H1 (cell line): ENCODE measurements at regions not wholly inside any gene's neighbourhood (a gene's known extent, or its start where the extent isn't known, plus 50 kb on each side); places are given as distances from the start of the nearest gene placed in this dataset.
A peak's percentile ranks its signal among the peaks of the same experiment; 100 is the strongest.

ENCODE experiments used
- CTCF ChIA-PET: fragments of 300-600 bp; sonication (Branson Sonifier 250); formaldehyde crosslinking; loops from one replicate; lab custom pipeline; 2021; ENCODE audit not compliant: partially characterized antibody; lab: Charles Lee
- POLR2A ChIA-PET: fragments of 300-600 bp; sonication (Branson Sonifier 250); formaldehyde crosslinking; loops from one replicate; lab custom pipeline; 2021; ENCODE audit warnings: inconsistent platforms; ENCODE audit not compliant: partially characterized antibody; lab: Charles Lee
- DNase-seq, 2 experiments: peaks; one replicate each; pipeline versions ENCODE4 v3.0.0 to v3.0.0-alpha.2; 2010 to 2022; ENCODE audit warnings: low spot score in 2 of 2, low read depth in 1 of 2, mixed read lengths in 1 of 2
- FAIRE-seq: peaks from 2 replicates; lab custom pipeline; 2011; peaks lifted over from hg19 to GRCh38; lab: Jason Lieb, UNC
- H2AFZ ChIP-seq: 2 replicates; pipeline ENCODE4 v1.8.1; 2012; ENCODE audit warnings: low read length, inconsistent platforms
- H2AK5ac ChIP-seq: 2 replicates; pipeline ENCODE4 v1.6.1; 2013; ENCODE audit warnings: low read depth, low read length
- H2BK120ac ChIP-seq: replicated peaks from 2 replicates; pipeline ENCODE3; 2013; ENCODE audit warnings: low read depth, low read length, inconsistent platforms
- H2BK12ac ChIP-seq: 2 replicates; pipeline ENCODE4 v1.6.1; 2013; ENCODE audit warnings: low read depth, low read length
- H2BK15ac ChIP-seq: 2 replicates; pipeline ENCODE4 v1.6.1; 2013; ENCODE audit warnings: low read length
- H2BK20ac ChIP-seq: 2 replicates; pipeline ENCODE4 v1.6.1; 2013; ENCODE audit warnings: low read length
- H2BK5ac ChIP-seq: 2 replicates; pipeline ENCODE4 v1.6.1; 2013; ENCODE audit warnings: low read depth, low read length
- H3K14ac ChIP-seq: 2 replicates; pipeline ENCODE4 v1.6.1; 2013; ENCODE audit warnings: inconsistent platforms; ENCODE audit not compliant: insufficient read length
- H3K18ac ChIP-seq: 2 replicates; pipeline ENCODE4 v1.6.1; 2013; ENCODE audit warnings: low read length; ENCODE audit errors: extremely low read depth
- H3K23ac ChIP-seq: 2 replicates; pipeline ENCODE4 v1.6.1; 2013; ENCODE audit warnings: inconsistent platforms; ENCODE audit not compliant: insufficient read length
- H3K23me2 ChIP-seq: 2 replicates; pipeline ENCODE4 v1.6.1; 2013; ENCODE audit warnings: low read depth, low read length
- H3K27ac ChIP-seq: 2 replicates; pipeline ENCODE4 v1.6.1; 2011; ENCODE audit warnings: low read depth, low read length, inconsistent platforms
- H3K27me3 ChIP-seq, 4 experiments: replicated peaks in 1 of 4; 1 replicate in 1 of 4; 2 replicates in 3 of 4; pipeline versions ENCODE4 v1.6.1 to v1.8.1; 2011 to 2013; ENCODE audit warnings: low read length in 3 of 4, mild to moderate bottlenecking in 3 of 4, inconsistent platforms in 2 of 4, mixed read lengths in 2 of 4, moderate library complexity in 1 of 4; ENCODE audit not compliant: control insufficient read depth in 3 of 4, insufficient read depth in 3 of 4; ENCODE audit errors: extremely low read depth in 1 of 4
- H3K36me3 ChIP-seq, 4 experiments: 2 replicates each; pipeline versions ENCODE4 v1.6.1 to v1.8.1; 2011 to 2013; ENCODE audit warnings: mild to moderate bottlenecking in 4 of 4, low read length in 3 of 4, moderate library complexity in 2 of 4, control low read depth in 1 of 4, inconsistent platforms in 1 of 4; ENCODE audit not compliant: insufficient read depth in 4 of 4, control insufficient read depth in 2 of 4
- H3K4ac ChIP-seq: replicated peaks from 2 replicates; pipeline ENCODE3; 2013; ENCODE audit warnings: low read length, low read depth, mixed read lengths, inconsistent platforms; ENCODE audit not compliant: insufficient read length
- H3K4me1 ChIP-seq, 4 experiments: replicated peaks in 1 of 4; 1 replicate in 1 of 4; 2 replicates in 3 of 4; pipeline versions ENCODE4 v1.6.1 to v1.8.1; 2011 to 2013; ENCODE audit warnings: low read length in 3 of 4, inconsistent platforms in 2 of 4, mixed read lengths in 1 of 4; ENCODE audit not compliant: insufficient read depth in 4 of 4, control insufficient read depth in 3 of 4
- H3K4me2 ChIP-seq, 2 experiments: 2 replicates each; pipeline versions ENCODE4 v1.6.1 to v1.8.1; 2011 to 2013; ENCODE audit warnings: low read depth in 2 of 2, low read length in 2 of 2, control low read depth in 1 of 2, inconsistent platforms in 1 of 2, mild to moderate bottlenecking in 1 of 2; ENCODE audit not compliant: insufficient read depth in 1 of 2
- H3K4me3 ChIP-seq, 4 experiments: fragments of 200-600, 300-600 bp in 1 of 4; sonication (generic), shearing (Covaris generic), sonication (Bioruptor Twin) in 1 of 4; 2 replicates each; pipeline versions ENCODE4 v1.5.1 to v1.8.1; 2011 to 2016; ENCODE audit warnings: low read length in 4 of 4, low read depth in 3 of 4, control low read depth in 2 of 4, inconsistent platforms in 2 of 4, mild to moderate bottlenecking in 2 of 4, mixed read lengths in 1 of 4, moderate library complexity in 1 of 4; ENCODE audit not compliant: insufficient read depth in 2 of 4; ENCODE audit errors: extremely low read depth in 1 of 4
- H3K56ac ChIP-seq: replicated peaks from 2 replicates; pipeline ENCODE3; 2013; ENCODE audit warnings: low read depth, mild to moderate bottlenecking, mixed read lengths, low read length, inconsistent platforms; ENCODE audit not compliant: insufficient read length
- H3K79me1 ChIP-seq: 2 replicates; pipeline ENCODE4 v1.6.1; 2013; ENCODE audit warnings: low read depth, low read length, control low read depth
- H3K79me2 ChIP-seq, 2 experiments: 2 replicates each; pipeline versions ENCODE4 v1.6.1 to v1.8.1; 2012 to 2013; ENCODE audit warnings: low read length in 2 of 2, mild to moderate bottlenecking in 2 of 2, inconsistent platforms in 1 of 2; ENCODE audit not compliant: insufficient read depth in 2 of 2, control insufficient read depth in 1 of 2
- H3K9ac ChIP-seq, 4 experiments: replicated peaks in 1 of 4; 1 replicate in 1 of 4; 2 replicates in 3 of 4; pipeline versions ENCODE4 v1.6.1 to v1.8.1; 2011 to 2013; ENCODE audit warnings: low read depth in 3 of 4, low read length in 3 of 4, control low read depth in 2 of 4, mild to moderate bottlenecking in 2 of 4, moderate library complexity in 2 of 4, inconsistent platforms in 1 of 4; ENCODE audit errors: extremely low read depth in 1 of 4
- H3K9me3 ChIP-seq, 2 experiments: 2 replicates each; pipeline versions ENCODE4 v1.6.1 to v1.8.1; 2012 to 2013; ENCODE audit warnings: mild to moderate bottlenecking in 2 of 2, moderate library complexity in 2 of 2, control low read depth in 1 of 2, inconsistent platforms in 1 of 2, low read depth in 1 of 2, low read length in 1 of 2, mixed read lengths in 1 of 2; ENCODE audit not compliant: insufficient read depth in 2 of 2
- H4K20me1 ChIP-seq, 2 experiments: replicated peaks in 1 of 2; 2 replicates each; pipeline versions ENCODE3 to v1.8.1; 2011 to 2013; ENCODE audit warnings: inconsistent platforms in 2 of 2, low read length in 2 of 2, mild to moderate bottlenecking in 1 of 2; ENCODE audit not compliant: insufficient read depth in 2 of 2, control insufficient read depth in 1 of 2
- H4K5ac ChIP-seq: 2 replicates; pipeline ENCODE4 v1.6.1; 2013; ENCODE audit warnings: low read length, low read depth, mixed read lengths, inconsistent platforms; ENCODE audit not compliant: insufficient read length
- H4K8ac ChIP-seq: 2 replicates; pipeline ENCODE4 v1.8.0; 2013; ENCODE audit warnings: mild to moderate bottlenecking, moderate library complexity, low read length, inconsistent platforms; ENCODE audit not compliant: insufficient read depth; ENCODE audit errors: extremely low read depth
- H4K91ac ChIP-seq: replicated peaks from 2 replicates; pipeline ENCODE3; 2013; ENCODE audit warnings: low read length, mixed read lengths, inconsistent platforms; ENCODE audit not compliant: insufficient read length
- CEBPB ChIP-seq: IDR thresholded peaks from 2 replicates; pipeline ENCODE4 v1.6.1; 2012; ENCODE audit warnings: low read depth, low read length
- CHD1 ChIP-seq: IDR thresholded peaks from 2 replicates; pipeline ENCODE4 v1.6.1; 2012; ENCODE audit warnings: low read depth, low read length, improper control_type of control experiment
- EGR1 ChIP-seq: IDR thresholded peaks from 2 replicates; pipeline ENCODE4 v1.6.1; 2011; ENCODE audit warnings: low read depth, low read length, borderline replicate concordance
- GABPA ChIP-seq: IDR thresholded peaks from 2 replicates; pipeline ENCODE4 v1.6.1; 2011; ENCODE audit warnings: mild to moderate bottlenecking, low read length, moderate library complexity, borderline replicate concordance; ENCODE audit not compliant: insufficient read depth
- JUN ChIP-seq: IDR thresholded peaks from 2 replicates; pipeline ENCODE4 v1.6.1; 2011; ENCODE audit warnings: low read depth, mild to moderate bottlenecking, improper control_type of control experiment, low read length
- MAFK ChIP-seq: IDR thresholded peaks from 2 replicates; pipeline ENCODE4 v1.6.1; 2012; ENCODE audit warnings: low read depth, mild to moderate bottlenecking, improper control_type of control experiment, low read length
- POLR2AphosphoS5 ChIP-seq: IDR thresholded peaks from 2 replicates; pipeline ENCODE4 v1.6.1; 2011; ENCODE audit warnings: low read depth, low read length
- RNF2 ChIP-seq: fragments of 200-900, 300-1000 bp; sonication (generic); IDR thresholded peaks from 2 replicates; pipeline ENCODE4 v1.7.1; 2016; ENCODE audit warnings: borderline replicate concordance, low read depth, mild to moderate bottlenecking, antibody characterized with exemption, low read length; ENCODE audit not compliant: poor library complexity, severe bottlenecking; ENCODE audit errors: missing control alignments
- RXRA ChIP-seq: IDR thresholded peaks from 2 replicates; pipeline ENCODE4 v1.6.1; 2011; ENCODE audit warnings: low read depth, mild to moderate bottlenecking, low read length, moderate library complexity; ENCODE audit not compliant: insufficient read depth
- SIX5 ChIP-seq: IDR thresholded peaks from 2 replicates; pipeline ENCODE4 v1.6.1; 2011; ENCODE audit warnings: mild to moderate bottlenecking, low read depth, low read length
- TBP ChIP-seq: IDR thresholded peaks from 2 replicates; pipeline ENCODE4 v1.6.1; 2011; ENCODE audit warnings: low read depth, low read length, improper control_type of control experiment
- TCF12 ChIP-seq: IDR thresholded peaks from 2 replicates; pipeline ENCODE4 v1.6.1; 2011; ENCODE audit warnings: low read depth, mild to moderate bottlenecking, low read length
- WGBS, 2 experiments: shearing (Covaris generic) in 1 of 2; methylation state at CpG; one replicate each; pipeline versions ENCODE4 v1.1.6 to v1.1.7; 2013 to 2015; ENCODE audit warnings: low lambda C conversion rate in 2 of 2, mixed read lengths in 2 of 2, inconsistent platforms in 1 of 2, low coverage in 1 of 2, missing lambda C conversion rate in 1 of 2; ENCODE audit not compliant: insufficient replicate concordance in 2 of 2, insufficient coverage in 1 of 2, insufficient read length in 1 of 2; ENCODE audit errors: extremely low coverage in 1 of 2, missing lambda C conversion rate in 1 of 2; 5-methylcytosine and 5-hydroxymethylcytosine counted together

GRCh38 chr9:24257726-24258125 is 288.0 kb downstream of the IZUMO3 start:
- CTCF ChIA-PET, result interaction anchor here (0.6 to 1.2 kb wide), 4 partner anchors 10 to 250 kb away, joined by 3 to 4 read pairs (median 4); no protein-coding TSS in a partner anchor
- H3K14ac ChIP-seq, result no peak overlapping the region
- H4K91ac ChIP-seq, result no peak overlapping the region
- no peak overlapping the region for H2BK15ac ChIP-seq
- 0 out of 2 replicates have a peak overlapping the region, but pooled peaks have one; percentile 10 for H2AFZ ChIP-seq
- no peaks in the 10 kb centered on the region for H3K79me2 ChIP-seq
- H2BK20ac ChIP-seq, result no peak overlapping the region
- H4K8ac ChIP-seq, result no peak overlapping the region
- H3K36me3 ChIP-seq, result no peaks in the 10 kb centered on the region
- no peak overlapping the region for H3K4ac ChIP-seq
- H3K79me1 ChIP-seq, result no peaks in the 10 kb centered on the region
- 87% methylated on average over 1 of the region's 1 CpG; no CpG with 5 or more reads in 1 of the 2 experiments for WGBS, 2 experiments
- no peaks in the 10 kb centered on the region for H3K9me3 ChIP-seq
- no peak overlapping the region for H2BK12ac ChIP-seq
- H3K23ac ChIP-seq, result no peak overlapping the region
- no peak overlapping the region for H2BK120ac ChIP-seq
- H3K27ac ChIP-seq, result no peak overlapping the region
- H3K4me1 ChIP-seq, result no peaks in the 10 kb centered on the region
- no peak for TF ChIP-seq EGR1
- TF ChIP-seq JUN, result no peak
- no peak for TF ChIP-seq SIX5
- TF ChIP-seq TBP, result no peak
- no peak for TF ChIP-seq TCF12
- no peak for TF ChIP-seq RNF2
- no peak for TF ChIP-seq MAFK
- TF ChIP-seq POLR2AphosphoS5, result no peak
- TF ChIP-seq GABPA, result no peak
- no peak for TF ChIP-seq RXRA
- TF ChIP-seq CEBPB, result no peak
- no peak for TF ChIP-seq CHD1
- DNase-seq, result no peak
- POLR2A ChIA-PET, result no interaction called here
- no peak overlapping the region for H3K56ac ChIP-seq
- no peak overlapping the region for H4K5ac ChIP-seq
- no peaks in the 10 kb centered on the region for H3K23me2 ChIP-seq
- H4K20me1 ChIP-seq, result no peaks in the 10 kb centered on the region
- no peak overlapping the region for H2AK5ac ChIP-seq
- H3K18ac ChIP-seq, result no peak overlapping the region
- no peak overlapping the region for H3K4me2 ChIP-seq
- no peaks in the 10 kb centered on the region for H3K27me3 ChIP-seq
- FAIRE-seq, result no peak
- no peak overlapping the region for H3K9ac ChIP-seq
- no peak overlapping the region for H2BK5ac ChIP-seq
- no peak overlapping the region for H3K4me3 ChIP-seq
